ENCODE measurements at regions not wholly inside any gene's neighbourhood (a gene's known extent, or its start where the extent isn't known, plus 50 kb on each side); places are given as distances from the start of the nearest gene placed in this dataset.

GRCh38 chr1:117740496-117740895 is 134.6 kb downstream of the TENT5C start:
- TF ChIP-seq, protein P1, sequence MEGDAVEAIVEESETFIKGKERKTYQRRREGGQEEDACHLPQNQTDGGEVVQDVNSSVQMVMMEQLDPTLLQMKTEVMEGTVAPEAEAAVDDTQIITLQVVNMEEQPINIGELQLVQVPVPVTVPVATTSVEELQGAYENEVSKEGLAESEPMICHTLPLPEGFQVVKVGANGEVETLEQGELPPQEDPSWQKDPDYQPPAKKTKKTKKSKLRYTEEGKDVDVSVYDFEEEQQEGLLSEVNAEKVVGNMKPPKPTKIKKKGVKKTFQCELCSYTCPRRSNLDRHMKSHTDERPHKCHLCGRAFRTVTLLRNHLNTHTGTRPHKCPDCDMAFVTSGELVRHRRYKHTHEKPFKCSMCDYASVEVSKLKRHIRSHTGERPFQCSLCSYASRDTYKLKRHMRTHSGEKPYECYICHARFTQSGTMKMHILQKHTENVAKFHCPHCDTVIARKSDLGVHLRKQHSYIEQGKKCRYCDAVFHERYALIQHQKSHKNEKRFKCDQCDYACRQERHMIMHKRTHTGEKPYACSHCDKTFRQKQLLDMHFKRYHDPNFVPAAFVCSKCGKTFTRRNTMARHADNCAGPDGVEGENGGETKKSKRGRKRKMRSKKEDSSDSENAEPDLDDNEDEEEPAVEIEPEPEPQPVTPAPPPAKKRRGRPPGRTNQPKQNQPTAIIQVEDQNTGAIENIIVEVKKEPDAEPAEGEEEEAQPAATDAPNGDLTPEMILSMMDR (IDR thresholded peaks at IDR 0.05; ENCODE audit: borderline replicate concordance, extremely low read depth, low read length, poor library complexity, severe bottlenecking), result no peak
- no peak for TF ChIP-seq EZH2 (IDR thresholded peaks at IDR 0.05; ENCODE audit: borderline replicate concordance, low read depth, low read length, severe bottlenecking)

Data from DND-41 (cell line).